SU-DHL-6 (cell line): ENCODE measurements at regions not wholly inside any gene's neighbourhood (a gene's known extent, or its start where the extent isn't known, plus 50 kb on each side); places are given as distances from the start of the nearest gene placed in this dataset.

Experiments used
- EZH2phosphoT487 ChIP-seq: fragments of 200-600 bp; sonication (generic), shearing (Covaris generic); conservative IDR thresholded peaks from 2 replicates; pipeline ENCODE4 v1.6.1; 2018; ENCODE audit warnings: mild to moderate bottlenecking, antibody characterized with exemption, low read length, moderate library complexity, mixed read lengths
- TF ChIP-seq, protein P1 (sequence below): fragments of 200-600 bp; sonication (generic); IDR thresholded peaks from one replicate; pipeline ENCODE4 v1.5.1; 2017; ENCODE audit warnings: antibody characterized with exemption, mild to moderate bottlenecking, low read length, moderate library complexity; ENCODE audit not compliant: insufficient read depth, poor library complexity, severe bottlenecking

DNA sequence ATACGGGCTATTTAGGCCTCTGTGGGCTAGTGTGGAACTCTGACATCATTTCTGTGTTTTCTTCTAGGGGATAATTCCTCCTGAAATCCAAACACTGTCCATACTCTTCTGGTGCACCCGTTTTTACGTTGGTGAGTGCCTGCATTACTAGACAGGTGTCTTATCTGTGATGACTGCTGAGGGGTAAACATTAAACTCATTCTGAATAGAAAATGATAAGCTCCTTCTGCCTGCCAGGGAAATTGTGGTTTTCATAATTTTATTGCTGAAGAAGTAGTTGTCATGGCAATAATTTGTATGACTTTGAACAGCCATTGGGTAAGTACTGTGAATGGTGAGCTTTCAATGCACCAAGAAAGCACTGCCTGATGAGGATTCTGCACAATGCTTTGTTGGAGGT lies 705.6 kb downstream of the UTRN start:
- TF ChIP-seq, protein P1, sequence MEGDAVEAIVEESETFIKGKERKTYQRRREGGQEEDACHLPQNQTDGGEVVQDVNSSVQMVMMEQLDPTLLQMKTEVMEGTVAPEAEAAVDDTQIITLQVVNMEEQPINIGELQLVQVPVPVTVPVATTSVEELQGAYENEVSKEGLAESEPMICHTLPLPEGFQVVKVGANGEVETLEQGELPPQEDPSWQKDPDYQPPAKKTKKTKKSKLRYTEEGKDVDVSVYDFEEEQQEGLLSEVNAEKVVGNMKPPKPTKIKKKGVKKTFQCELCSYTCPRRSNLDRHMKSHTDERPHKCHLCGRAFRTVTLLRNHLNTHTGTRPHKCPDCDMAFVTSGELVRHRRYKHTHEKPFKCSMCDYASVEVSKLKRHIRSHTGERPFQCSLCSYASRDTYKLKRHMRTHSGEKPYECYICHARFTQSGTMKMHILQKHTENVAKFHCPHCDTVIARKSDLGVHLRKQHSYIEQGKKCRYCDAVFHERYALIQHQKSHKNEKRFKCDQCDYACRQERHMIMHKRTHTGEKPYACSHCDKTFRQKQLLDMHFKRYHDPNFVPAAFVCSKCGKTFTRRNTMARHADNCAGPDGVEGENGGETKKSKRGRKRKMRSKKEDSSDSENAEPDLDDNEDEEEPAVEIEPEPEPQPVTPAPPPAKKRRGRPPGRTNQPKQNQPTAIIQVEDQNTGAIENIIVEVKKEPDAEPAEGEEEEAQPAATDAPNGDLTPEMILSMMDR: no peak
- no peak for TF ChIP-seq EZH2phosphoT487
